Stimulated activated CD4-positive, alpha-beta T cell treated with anti-CD3 and anti-CD28 coated beads, Interleukin-2, amount 100 ng/mL, for 4 hours (primary cell): ENCODE measurements at regions not wholly inside any gene's neighbourhood (a gene's known extent, or its start where the extent isn't known, plus 50 kb on each side); places are given as distances from the start of the nearest gene placed in this dataset.

Experiments
- DNase-seq: peaks from one replicate; pipeline ENCODE4 v3.0.0-alpha.2; 2020; ENCODE audit warnings: low read depth

GRCh38 chr2:144242311-144242710, 277.6 kb downstream of the ZEB2 start:
- no peak for DNase-seq

- DNase-seq, result no peak
These were observed 278.1 kb downstream of the ZEB2 start for GRCh38 chr2:144241801-144242200.

- no peak for DNase-seq
These were observed 279.1 kb downstream of the ZEB2 start for GRCh38 chr2:144240656-144241339.

GRCh38 chr2:144239726-144240125, 280.2 kb downstream of the ZEB2 start:
- no peak for DNase-seq

- DNase-seq, result no peak
These were observed 280.6 kb downstream of the ZEB2 start for GRCh38 chr2:144239306-144239705.

- DNase-seq, result no peak
These were observed 281.9 kb downstream of the ZEB2 start for GRCh38 chr2:144237830-144238627.

- no peak for DNase-seq
These were observed 282.8 kb downstream of the ZEB2 start for GRCh38 chr2:144237108-144237507.

- no peak for DNase-seq
These were observed 284.9 kb downstream of the ZEB2 start for GRCh38 chr2:144235050-144235449.

GRCh38 chr2:144234542-144234871, 285.4 kb downstream of the ZEB2 start:
- no peak for DNase-seq

- DNase-seq, result no peak
These were observed 286.0 kb downstream of the ZEB2 start for GRCh38 chr2:144233733-144234541.

- DNase-seq, result no peak
These were observed 286.6 kb downstream of the ZEB2 start for GRCh38 chr2:144233317-144233716.

GRCh38 chr2:144230448-144231085, 289.4 kb downstream of the ZEB2 start:
- DNase-seq, result no peak

GRCh38 chr2:144230033-144230432, 289.9 kb downstream of the ZEB2 start:
- DNase-seq, result no peak

- DNase-seq, result no peak
These were observed 290.6 kb downstream of the ZEB2 start for GRCh38 chr2:144229296-144229695.

GRCh38 chr2:144227427-144228105, 292.4 kb downstream of the ZEB2 start:
- DNase-seq, result no peak

GRCh38 chr2:144225076-144225475, 294.8 kb downstream of the ZEB2 start:
- no peak for DNase-seq

GRCh38 chr2:144224472-144224871, 295.4 kb downstream of the ZEB2 start:
- DNase-seq, result no peak

GRCh38 chr2:144219979-144220378, 299.9 kb downstream of the ZEB2 start:
- no peak for DNase-seq

GRCh38 chr2:144217853-144218633, 301.9 kb downstream of the ZEB2 start:
- no peak for DNase-seq

GRCh38 chr2:144215701-144216675, 303.9 kb downstream of the ZEB2 start:
- no peak for DNase-seq
